ENCODE measurements at regions not wholly inside any gene's neighbourhood (a gene's known extent, or its start where the extent isn't known, plus 50 kb on each side); places are given as distances from the start of the nearest gene placed in this dataset.
"Not testable (repeated sequence)": the region's sequence is repeated elsewhere in the genome, so short reads cannot be mapped to it uniquely, and the experiment has no call there.

- no peaks in the 10 kb centered on the region; the same call in 1 of the 2 replicates for H3K9me3 ChIP-seq (ENCODE audit: insufficient read depth, low read length)
- no peaks in the 10 kb centered on the region for H3K4me1 ChIP-seq (ENCODE audit: insufficient read depth, insufficient read length)
- no peak for DNase-seq (ENCODE audit: low read depth, low spot score)
- TF ChIP-seq YY1 (IDR thresholded peaks at IDR 0.05; ENCODE audit: insufficient read depth, insufficient read length) (no peak), ZNF274 (IDR thresholded peaks at IDR 0.05; ENCODE audit: low read depth, low read length) (no peak), SUZ12 (IDR thresholded peaks at IDR 0.05; ENCODE audit: extremely low read depth, insufficient read depth, insufficient read length) (no peak)
- H3K36me3 ChIP-seq (ENCODE audit: insufficient read depth, insufficient read length, low read length) = no peaks in the 10 kb centered on the region
- no peaks in the 10 kb centered on the region for H3K27me3 ChIP-seq (ENCODE audit: insufficient read depth, insufficient read length)
- H3K9ac ChIP-seq (ENCODE audit: insufficient read length, low read depth) = no peak overlapping the region
- no peak overlapping the region for H3K4me3 ChIP-seq (ENCODE audit: insufficient read length, low read depth)
Measured at GRCh38 chr4:187664011-187664410, 331.6 kb upstream of the ZFP42 start.

DNA sequence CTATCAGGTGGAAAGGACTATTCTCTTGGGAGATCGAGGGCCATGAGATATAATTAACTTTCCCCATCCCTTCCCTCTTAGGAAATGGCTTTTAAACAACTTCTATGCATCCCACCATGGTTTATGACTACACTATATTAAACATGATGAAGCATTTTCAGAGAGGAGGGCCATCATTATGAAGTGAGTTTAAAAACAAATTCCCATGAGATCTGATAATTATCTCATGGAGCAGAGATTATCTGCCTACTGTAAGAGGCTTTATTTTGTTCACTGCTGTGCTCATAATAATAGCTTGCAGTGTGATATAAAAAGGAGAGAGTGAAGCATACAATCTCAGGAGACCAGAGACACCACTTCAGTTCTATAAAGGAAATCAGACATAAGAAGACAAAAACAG lies 330.5 kb upstream of the ZFP42 start:
- Histone ChIP-seq H3K9me3 (ENCODE audit: insufficient read depth, low read length) (no peaks in the 10 kb centered on the region; the same call in 1 of the 2 replicates), H3K36me3 (ENCODE audit: insufficient read depth, insufficient read length, low read length) (no peaks in the 10 kb centered on the region), H3K4me1 (ENCODE audit: insufficient read depth, insufficient read length) (no peaks in the 10 kb centered on the region), H3K27me3 (ENCODE audit: insufficient read depth, insufficient read length) (no peaks in the 10 kb centered on the region), H3K4me3 (ENCODE audit: insufficient read length, low read depth) (no peak overlapping the region), H3K9ac (ENCODE audit: insufficient read length, low read depth) (no peak overlapping the region)
- TF ChIP-seq SUZ12 (IDR thresholded peaks at IDR 0.05; ENCODE audit: extremely low read depth, insufficient read depth, insufficient read length) (no peak), ZNF274 (IDR thresholded peaks at IDR 0.05; ENCODE audit: low read depth, low read length) (no peak), YY1 (IDR thresholded peaks at IDR 0.05; ENCODE audit: insufficient read depth, insufficient read length) (no peak)
- DNase-seq (ENCODE audit: low read depth, low spot score) = no peak

DNA sequence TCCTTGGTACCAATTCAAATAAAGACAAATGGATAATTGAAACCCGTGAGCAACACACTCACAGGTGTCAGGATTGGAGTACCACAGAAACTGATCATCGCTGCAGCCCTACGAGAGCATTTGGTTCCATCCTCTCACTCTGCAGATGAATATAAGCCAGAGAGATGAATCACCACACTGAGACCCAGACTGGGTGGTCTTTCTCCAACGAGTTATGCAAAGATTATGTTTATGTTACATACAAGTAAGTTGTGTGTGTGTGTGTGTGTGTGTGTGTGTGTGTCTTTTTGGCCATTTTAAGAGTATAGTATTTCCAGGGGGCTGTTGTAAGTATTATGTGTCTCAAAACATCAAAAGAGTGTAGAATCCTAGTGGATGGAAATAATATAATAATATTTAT lies 329.5 kb upstream of the ZFP42 start:
- no peak for DNase-seq (ENCODE audit: low read depth, low spot score)
- H3K9ac ChIP-seq (ENCODE audit: insufficient read length, low read depth) = no peak overlapping the region
- H3K36me3 ChIP-seq (ENCODE audit: insufficient read depth, insufficient read length, low read length) = no peaks in the 10 kb centered on the region
- H3K9me3 ChIP-seq (ENCODE audit: insufficient read depth, low read length) = no peaks in the 10 kb centered on the region
- no peaks in the 10 kb centered on the region for H3K4me1 ChIP-seq (ENCODE audit: insufficient read depth, insufficient read length)
- no peak overlapping the region for H3K4me3 ChIP-seq (ENCODE audit: insufficient read length, low read depth)
- H3K27me3 ChIP-seq (ENCODE audit: insufficient read depth, insufficient read length) = no peaks in the 10 kb centered on the region
- TF ChIP-seq ZNF274 (IDR thresholded peaks at IDR 0.05; ENCODE audit: low read depth, low read length) (no peak), SUZ12 (IDR thresholded peaks at IDR 0.05; ENCODE audit: extremely low read depth, insufficient read depth, insufficient read length) (no peak), YY1 (IDR thresholded peaks at IDR 0.05; ENCODE audit: insufficient read depth, insufficient read length) (no peak)

DNA sequence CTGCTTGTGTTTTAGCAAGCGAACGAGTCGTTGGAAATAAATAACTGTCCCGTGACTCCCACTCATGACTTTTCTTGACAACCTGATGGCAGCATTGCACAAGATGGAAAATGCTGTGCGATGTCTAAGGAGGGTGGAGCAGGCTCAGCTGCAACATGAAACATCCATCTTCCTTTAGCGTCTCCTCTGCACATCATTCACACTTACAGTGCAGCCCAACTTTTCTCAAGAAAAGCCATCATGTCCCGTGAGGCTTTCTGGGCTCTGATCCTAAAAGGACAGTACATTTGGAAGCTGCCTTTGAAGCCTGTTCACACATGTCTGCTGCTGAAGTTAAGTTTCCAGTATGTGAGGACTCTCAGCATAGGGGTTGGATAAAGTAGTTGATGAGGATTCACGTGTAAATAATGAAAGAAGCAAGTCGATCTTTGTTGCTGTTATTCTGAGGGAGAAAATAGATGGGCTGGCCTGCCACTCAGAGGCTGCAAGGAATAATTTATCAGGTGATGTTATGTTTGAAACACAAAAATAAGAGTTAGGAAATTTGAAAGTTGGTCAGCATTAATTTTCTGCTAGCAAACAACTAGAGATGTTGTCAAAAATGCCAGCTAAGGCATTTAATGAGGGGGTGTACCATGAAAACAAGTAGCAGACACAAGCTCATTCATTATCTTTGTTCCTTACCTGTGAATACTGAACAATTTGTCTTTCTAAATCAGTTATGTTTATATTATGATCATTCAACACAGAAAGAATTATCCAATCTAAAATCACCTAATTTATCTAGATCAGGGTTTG lies 328.7 kb upstream of the ZFP42 start:
- no peak overlapping the region for H3K4me3 ChIP-seq (ENCODE audit: insufficient read length, low read depth)
- H3K4me1 ChIP-seq (ENCODE audit: insufficient read depth, insufficient read length) = no peaks in the 10 kb centered on the region
- no peaks in the 10 kb centered on the region for H3K36me3 ChIP-seq (ENCODE audit: insufficient read depth, insufficient read length, low read length)
- H3K9ac ChIP-seq (ENCODE audit: insufficient read length, low read depth) = no peak overlapping the region
- DNase-seq (ENCODE audit: low read depth, low spot score) = no peak
- TF ChIP-seq ZNF274 (IDR thresholded peaks at IDR 0.05; ENCODE audit: low read depth, low read length) (no peak), YY1 (IDR thresholded peaks at IDR 0.05; ENCODE audit: insufficient read depth, insufficient read length) (no peak), SUZ12 (IDR thresholded peaks at IDR 0.05; ENCODE audit: extremely low read depth, insufficient read depth, insufficient read length) (no peak)
- H3K9me3 ChIP-seq (ENCODE audit: insufficient read depth, low read length) = no peaks in the 10 kb centered on the region
- H3K27me3 ChIP-seq (ENCODE audit: insufficient read depth, insufficient read length) = no peaks in the 10 kb centered on the region

- no peaks in the 10 kb centered on the region for H3K4me1 ChIP-seq (ENCODE audit: insufficient read depth, insufficient read length)
- H3K27me3 ChIP-seq (ENCODE audit: insufficient read depth, insufficient read length) = no peaks in the 10 kb centered on the region
- TF ChIP-seq ZNF274 (IDR thresholded peaks at IDR 0.05; ENCODE audit: low read depth, low read length) = no peak
- H3K4me3 ChIP-seq (ENCODE audit: insufficient read length, low read depth) = no peak overlapping the region
- no peak for DNase-seq (ENCODE audit: low read depth, low spot score)
- H3K36me3 ChIP-seq (ENCODE audit: insufficient read depth, insufficient read length, low read length) = no peaks in the 10 kb centered on the region
- no peak overlapping the region for H3K9ac ChIP-seq (ENCODE audit: insufficient read length, low read depth)
- H3K9me3 ChIP-seq (ENCODE audit: insufficient read depth, low read length) = no peaks in the 10 kb centered on the region
Measured at GRCh38 chr4:187668526-187669082, 327.0 kb upstream of the ZFP42 start.

GRCh38 chr4:187671521-187671920 lies 324.1 kb upstream of the ZFP42 start:
- H3K36me3 ChIP-seq (ENCODE audit: insufficient read depth, insufficient read length, low read length); H3K9me3 ChIP-seq (ENCODE audit: insufficient read depth, low read length); DNase-seq (ENCODE audit: low read depth, low spot score); H3K4me1 ChIP-seq (ENCODE audit: insufficient read depth, insufficient read length); H3K27me3 ChIP-seq (ENCODE audit: insufficient read depth, insufficient read length); H3K9ac ChIP-seq (ENCODE audit: insufficient read length, low read depth); H3K4me3 ChIP-seq (ENCODE audit: insufficient read length, low read depth): not testable (repeated sequence)

- not testable (repeated sequence) for H3K4me1 ChIP-seq (ENCODE audit: insufficient read depth, insufficient read length); H3K27me3 ChIP-seq (ENCODE audit: insufficient read depth, insufficient read length); H3K36me3 ChIP-seq (ENCODE audit: insufficient read depth, insufficient read length, low read length)
Measured at GRCh38 chr4:187671958-187672357, 323.6 kb upstream of the ZFP42 start.

GRCh38 chr4:187672526-187672925 lies 323.0 kb upstream of the ZFP42 start:
- not testable (repeated sequence) for H3K9me3 ChIP-seq (ENCODE audit: insufficient read depth, low read length); H3K36me3 ChIP-seq (ENCODE audit: insufficient read depth, insufficient read length, low read length); H3K4me3 ChIP-seq (ENCODE audit: insufficient read length, low read depth); H3K27me3 ChIP-seq (ENCODE audit: insufficient read depth, insufficient read length); H3K9ac ChIP-seq (ENCODE audit: insufficient read length, low read depth); H3K4me1 ChIP-seq (ENCODE audit: insufficient read depth, insufficient read length); DNase-seq (ENCODE audit: low read depth, low spot score)

More at GRCh38 chr4:187671958-187672357, 323.6 kb upstream of the ZFP42 start:
- H3K9me3 ChIP-seq (ENCODE audit: insufficient read depth, low read length); H3K4me3 ChIP-seq (ENCODE audit: insufficient read length, low read depth); H3K9ac ChIP-seq (ENCODE audit: insufficient read length, low read depth); DNase-seq (ENCODE audit: low read depth, low spot score): not testable (repeated sequence)

Data from NT2/D1 (cell line).